Stimulated activated naive B cell treated with anti-CD40 and anti-IgM and Interleukin-4, amounts not matched to agents 10 μg/mL and 1 μg/mL and 100 μg/mL, for 72 hours (primary cell): ENCODE measurements at regions not wholly inside any gene's neighbourhood (a gene's known extent, or its start where the extent isn't known, plus 50 kb on each side); places are given as distances from the start of the nearest gene placed in this dataset.

Experiments
- ATAC-seq, 2 donors: fragments of 150-1000 bp; cut with Tn5 transposase; replicated peaks; 2 replicates each; pipeline ENCODE4 v1.10.0; 2021; ENCODE audit warnings: moderate library complexity in 1 of 2
- DNase-seq: peaks from one replicate; pipeline ENCODE4 v3.0.0; 2021
- H3K27ac Mint-ChIP-seq: one replicate; pipeline ENCODE4 v1.8.0; 2022; ENCODE audit warnings: mild to moderate bottlenecking, mixed read lengths
- H3K27me3 Mint-ChIP-seq, 2 donors: one replicate each; pipeline ENCODE4 v1.8.0; 2022; ENCODE audit warnings: mixed read lengths in 2 of 2
- H3K36me3 Mint-ChIP-seq, 2 donors: one replicate each; pipeline ENCODE4 v1.8.0; 2022; ENCODE audit warnings: mixed read lengths in 2 of 2, mild to moderate bottlenecking in 1 of 2
- H3K4me1 Mint-ChIP-seq, 2 donors: one replicate each; pipeline ENCODE4 v1.8.0; 2022; ENCODE audit warnings: mixed read lengths in 2 of 2, mild to moderate bottlenecking in 1 of 2
- H3K4me3 Mint-ChIP-seq, 2 donors: one replicate each; pipeline ENCODE4 v1.8.0; 2022; ENCODE audit warnings: mild to moderate bottlenecking in 2 of 2, mixed read lengths in 2 of 2, moderate library complexity in 1 of 2
- H3K9me3 Mint-ChIP-seq, 2 donors: one replicate each; pipeline ENCODE4 v1.8.0; 2022; ENCODE audit warnings: mixed read lengths in 2 of 2, mild to moderate bottlenecking in 1 of 2

DNA sequence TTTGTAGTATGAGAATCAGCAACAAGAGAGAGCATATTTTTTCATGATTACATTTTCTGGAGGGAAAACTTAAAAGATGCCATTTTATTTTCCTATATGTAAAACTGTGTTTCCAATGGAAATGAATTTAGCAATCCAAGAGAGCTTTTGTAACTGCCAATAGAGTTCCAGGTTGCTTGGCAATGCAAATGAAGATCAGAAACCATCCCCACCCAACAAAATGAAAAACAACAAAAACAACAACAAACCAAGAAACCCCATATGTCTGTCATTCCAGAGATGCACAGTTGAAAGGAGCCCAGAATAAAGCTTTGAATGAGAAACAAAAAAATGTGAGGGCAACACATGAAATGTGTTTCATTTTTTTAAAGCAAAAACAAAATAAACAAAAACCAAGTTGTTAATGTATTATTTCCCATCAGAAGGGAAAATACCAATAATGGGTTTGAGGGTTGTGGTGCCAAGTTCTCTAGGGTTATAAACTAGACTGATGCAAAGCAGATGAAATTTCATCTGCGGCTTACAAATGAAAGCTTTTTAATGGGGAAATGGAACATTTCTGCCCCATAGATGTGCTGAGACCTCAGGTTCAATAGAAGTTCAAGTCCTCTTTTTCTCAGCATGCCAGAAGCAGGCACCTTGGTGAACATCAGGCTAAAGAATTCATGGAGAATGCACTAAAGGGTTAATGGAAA is 121.5 kb upstream of the MCHR2 start:
- DNase-seq (no peak), ATAC-seq (no peak)
- Mint-ChIP-seq H3K4me1 (no peaks in the 10 kb centered on the region), H3K27ac (no peak overlapping the region), H3K36me3 (no peaks in the 10 kb centered on the region), H3K27me3 (peaks cover 6 to 10% of the 10 kb centered on the region in 2 donors), H3K4me3 (no peak overlapping the region), H3K9me3 (no peaks in the 10 kb centered on the region)

DNA sequence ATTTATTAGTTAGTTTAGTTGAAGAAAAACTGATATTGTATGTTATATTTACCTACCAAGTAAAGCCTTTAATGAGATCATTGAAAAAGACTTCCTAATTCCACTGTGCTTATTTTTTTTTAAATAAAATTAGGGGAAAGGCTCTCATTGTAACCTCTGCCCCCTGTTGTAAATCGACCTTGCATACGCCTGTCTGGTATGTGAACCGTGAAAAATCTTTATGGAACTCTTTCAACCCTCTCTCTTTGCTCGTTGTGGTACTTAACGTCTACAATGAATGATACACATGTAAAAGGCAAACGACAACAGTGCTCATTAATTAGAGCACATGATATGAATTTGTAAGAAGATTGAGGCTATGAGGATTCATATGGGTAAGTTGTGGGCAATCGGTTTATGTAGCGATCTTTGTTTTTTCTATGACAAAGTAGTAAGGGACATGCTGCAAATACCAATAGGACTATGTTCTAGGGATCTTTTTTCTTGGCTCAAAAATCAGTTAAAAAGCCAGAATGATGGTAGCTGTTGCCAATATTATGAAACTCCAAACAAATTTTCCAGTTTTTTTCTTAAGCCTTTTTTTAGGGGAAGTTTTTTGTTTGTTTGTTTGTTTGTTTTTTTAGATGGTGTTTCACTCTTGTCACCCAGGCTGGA is 119.0 kb upstream of the MCHR2 start:
- Mint-ChIP-seq H3K4me1 (no peaks in the 10 kb centered on the region), H3K9me3 (no peaks in the 10 kb centered on the region), H3K4me3 (no peak overlapping the region), H3K36me3 (no peaks in the 10 kb centered on the region), H3K27ac (no peak overlapping the region), H3K27me3 (peaks cover 6 to 11% of the 10 kb centered on the region in 2 donors)
- DNase-seq (no peak), ATAC-seq (no peak)

DNA sequence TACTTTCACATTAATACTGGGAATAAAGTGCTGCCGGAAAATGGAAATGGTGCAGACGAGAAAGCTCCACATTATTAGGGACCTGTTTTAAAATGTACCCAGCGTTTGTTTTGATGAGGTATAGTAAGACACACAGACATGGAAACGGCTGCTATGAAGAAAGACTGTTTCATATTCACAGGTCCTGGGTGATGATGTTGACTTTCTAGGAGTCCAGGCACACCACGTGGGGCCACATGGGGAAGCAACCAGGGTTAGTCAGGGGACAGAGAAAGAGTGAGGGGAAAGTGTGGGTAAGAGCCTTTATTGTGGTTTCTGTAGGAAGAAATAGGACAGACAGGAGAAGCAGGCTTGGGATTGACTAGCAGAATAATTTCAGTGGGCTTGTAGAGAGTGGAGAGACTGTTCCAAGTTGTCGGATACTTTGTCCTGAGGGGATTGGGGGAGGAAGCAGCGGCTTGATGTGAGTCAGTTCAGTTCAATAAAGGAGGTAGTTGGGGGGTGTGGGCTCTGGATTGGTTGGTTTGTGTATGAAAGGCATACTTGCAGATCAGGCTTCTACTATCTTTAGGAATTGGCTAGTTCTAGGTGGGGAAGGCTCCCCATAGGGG is 112.0 kb upstream of the MCHR2 start:
- no peaks in the 10 kb centered on the region for H3K36me3 Mint-ChIP-seq
- H3K4me3 Mint-ChIP-seq, result no peak overlapping the region
- no peaks in the 10 kb centered on the region for H3K9me3 Mint-ChIP-seq
- peaks cover 0 to 18% of the 10 kb centered on the region in 2 donors for H3K27me3 Mint-ChIP-seq
- DNase-seq (no peak), ATAC-seq (no peak)
- H3K4me1 Mint-ChIP-seq, result no peaks in the 10 kb centered on the region
- no peak overlapping the region for H3K27ac Mint-ChIP-seq

DNA sequence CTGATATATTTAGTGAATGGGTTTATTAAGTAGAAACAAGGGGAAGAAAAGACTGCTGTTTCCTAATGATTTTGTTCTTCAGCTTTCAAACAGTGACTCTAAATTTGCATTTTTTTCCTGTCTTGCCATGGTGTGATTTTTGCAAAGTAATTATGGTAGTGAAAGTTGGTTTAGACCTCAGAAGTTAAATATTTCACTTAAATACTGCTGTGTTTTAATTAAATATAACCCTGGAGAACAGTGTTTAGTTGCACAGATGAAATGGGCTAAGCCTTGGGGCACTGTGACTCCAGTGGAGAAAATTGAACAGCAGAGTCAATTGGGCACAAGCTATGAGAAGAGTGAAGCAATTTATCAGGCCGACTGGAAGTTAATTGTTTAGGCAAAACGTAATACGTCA is 111.1 kb upstream of the MCHR2 start:
- Mint-ChIP-seq H3K27me3 (peaks cover 0 to 13% of the 10 kb centered on the region in 2 donors), H3K4me1 (no peaks in the 10 kb centered on the region), H3K9me3 (no peaks in the 10 kb centered on the region), H3K36me3 (no peaks in the 10 kb centered on the region), H3K4me3 (no peak overlapping the region), H3K27ac (no peak overlapping the region)
- no peak for ATAC-seq
- DNase-seq, result no peak

DNA sequence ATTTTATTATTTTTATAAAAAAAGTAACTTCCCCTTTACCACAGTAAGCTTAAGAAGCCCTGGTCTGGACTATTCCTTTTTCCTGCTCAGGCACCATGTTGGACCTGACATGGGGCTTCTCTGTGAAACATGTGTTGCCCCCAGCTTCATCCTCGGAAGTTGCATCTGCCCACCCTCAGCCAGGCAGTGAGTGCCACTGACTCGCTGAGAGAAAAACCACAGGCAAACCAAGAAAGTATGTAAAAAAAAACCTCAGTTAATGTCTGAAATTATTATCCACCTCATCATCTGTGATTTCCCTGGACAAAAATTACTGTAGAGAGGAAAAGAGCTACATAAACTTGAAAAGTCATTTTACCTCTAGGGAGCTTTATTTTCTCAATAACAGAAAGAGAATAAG is 109.9 kb upstream of the MCHR2 start:
- DNase-seq (no peak), ATAC-seq (no peak)
- no peak overlapping the region for H3K27ac Mint-ChIP-seq
- no peaks in the 10 kb centered on the region for H3K36me3 Mint-ChIP-seq
- no peaks in the 10 kb centered on the region for H3K4me1 Mint-ChIP-seq
- H3K9me3 Mint-ChIP-seq, result no peaks in the 10 kb centered on the region
- peaks cover 0 to 8% of the 10 kb centered on the region in 2 donors for H3K27me3 Mint-ChIP-seq
- no peak overlapping the region for H3K4me3 Mint-ChIP-seq

DNA sequence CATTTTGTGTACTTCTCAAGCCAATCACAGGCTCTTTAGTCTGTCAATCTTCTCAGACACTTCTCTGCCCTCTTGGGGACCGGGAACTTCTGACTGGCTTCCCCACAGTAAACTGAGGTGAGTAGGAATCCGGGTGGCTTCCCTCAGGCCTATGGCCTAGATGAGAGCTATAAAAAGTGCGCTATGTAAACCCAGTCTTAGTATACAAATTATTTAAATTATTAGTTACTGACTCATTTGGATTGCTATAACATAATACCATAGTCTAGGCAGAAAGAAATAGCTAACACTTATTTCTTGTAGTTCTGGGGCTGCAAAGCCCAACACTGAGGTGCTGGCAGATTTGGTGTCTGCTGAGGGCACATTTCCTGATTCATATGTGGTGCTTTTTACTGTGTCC is 109.2 kb upstream of the MCHR2 start:
- no peaks in the 10 kb centered on the region for H3K4me1 Mint-ChIP-seq
- ATAC-seq, result no peak
- DNase-seq, result no peak
- no peaks in the 10 kb centered on the region for H3K36me3 Mint-ChIP-seq
- peaks cover 0 to 8% of the 10 kb centered on the region in 2 donors for H3K27me3 Mint-ChIP-seq
- H3K27ac Mint-ChIP-seq, result no peak overlapping the region
- no peaks in the 10 kb centered on the region for H3K9me3 Mint-ChIP-seq
- H3K4me3 Mint-ChIP-seq, result no peak overlapping the region

DNA sequence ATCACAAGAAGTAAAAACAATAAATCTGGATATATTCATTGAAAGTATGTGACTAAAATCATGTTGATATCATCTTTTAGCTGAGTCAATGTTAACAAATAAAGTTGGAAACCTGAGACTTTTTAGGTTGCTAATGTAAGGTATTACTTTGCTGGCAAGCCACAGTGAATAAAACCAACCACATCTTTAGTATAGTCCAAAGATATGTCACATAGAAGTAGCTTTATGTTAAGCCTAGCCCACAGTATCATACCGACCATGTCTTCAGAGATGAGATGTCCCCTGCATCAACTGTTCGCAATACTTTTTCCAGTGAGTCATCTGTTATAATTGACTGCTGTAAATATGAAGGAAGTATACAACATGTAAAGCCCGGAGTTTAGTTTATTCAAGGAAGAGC is 107.6 kb upstream of the MCHR2 start:
- H3K27ac Mint-ChIP-seq, result no peak overlapping the region
- DNase-seq, result no peak

DNA sequence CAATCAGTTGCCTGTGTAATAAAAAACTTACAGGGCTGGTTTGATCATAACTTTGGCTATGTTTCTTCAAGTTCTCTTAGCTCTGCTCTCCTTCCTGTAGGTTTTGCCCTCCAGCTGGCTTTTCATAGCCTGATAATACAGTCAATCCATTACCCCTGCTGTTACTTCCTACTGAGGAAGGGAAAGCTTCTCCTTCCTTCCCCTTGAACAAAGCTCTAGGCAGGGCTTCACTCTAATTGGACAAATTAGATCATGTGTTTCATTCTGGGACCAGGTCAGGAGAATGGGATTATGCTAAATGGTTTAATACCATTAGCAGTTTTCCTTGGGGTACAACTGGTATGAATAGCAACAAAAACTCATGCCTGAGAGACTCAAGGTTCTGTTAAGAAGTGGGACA is 106.8 kb upstream of the MCHR2 start:
- ATAC-seq (no peak), DNase-seq (no peak)
- no peaks in the 10 kb centered on the region for H3K9me3 Mint-ChIP-seq
- H3K27ac Mint-ChIP-seq, result no peak overlapping the region
- H3K27me3 Mint-ChIP-seq, result peaks cover 0 to 3% of the 10 kb centered on the region in 2 donors
- no peak overlapping the region for H3K4me3 Mint-ChIP-seq
- H3K36me3 Mint-ChIP-seq, result no peaks in the 10 kb centered on the region
- no peaks in the 10 kb centered on the region for H3K4me1 Mint-ChIP-seq

More for the DNA sequence above, 107.6 kb upstream of the MCHR2 start:
- ATAC-seq, result no peak
- Mint-ChIP-seq H3K9me3 (no peaks in the 10 kb centered on the region), H3K27me3 (peaks cover 0 to 8% of the 10 kb centered on the region in 2 donors), H3K36me3 (no peaks in the 10 kb centered on the region), H3K4me1 (no peaks in the 10 kb centered on the region), H3K4me3 (no peak overlapping the region)

DNA sequence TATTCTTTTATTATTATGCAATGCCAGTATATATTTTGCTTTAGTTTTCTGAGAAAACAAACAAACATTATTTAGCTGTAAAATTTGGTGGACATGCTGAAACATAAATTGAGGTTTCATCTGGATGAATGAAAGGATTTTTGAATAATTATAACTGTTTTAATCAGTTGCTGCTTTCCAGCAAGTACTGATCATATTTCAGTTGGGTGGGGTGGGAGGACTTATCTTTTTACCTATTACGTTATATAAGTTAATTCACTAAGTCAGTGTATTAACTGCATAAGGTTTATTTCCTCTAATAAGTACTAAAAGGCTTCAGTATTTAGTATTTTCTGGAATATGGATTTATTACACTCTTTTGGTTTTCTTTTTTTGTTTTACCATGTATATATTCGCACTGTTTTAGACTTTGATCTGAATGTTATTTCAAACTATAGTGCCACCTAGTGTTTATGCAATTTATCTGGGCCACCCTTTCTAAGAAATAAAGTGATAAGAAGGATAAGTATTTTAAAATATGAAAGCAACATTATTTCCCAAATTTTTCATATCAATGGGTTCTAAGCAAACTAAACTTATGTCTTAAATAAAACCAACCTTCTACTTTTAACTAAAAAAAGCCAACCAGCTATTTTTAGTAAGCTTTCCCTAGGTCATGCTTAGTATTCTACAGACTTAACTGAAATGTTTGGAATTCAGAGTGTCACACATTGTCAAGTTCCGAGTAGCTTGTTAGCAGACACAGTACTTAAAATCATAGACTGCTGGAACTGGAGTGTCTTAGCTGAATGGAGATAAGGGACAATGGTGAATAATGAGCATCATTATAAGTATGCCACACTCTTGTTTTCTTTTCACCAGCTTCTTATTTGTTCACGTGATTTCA is 105.4 kb upstream of the MCHR2 start:
- H3K4me3 Mint-ChIP-seq, result no peak overlapping the region
- no peaks in the 10 kb centered on the region for H3K4me1 Mint-ChIP-seq
- H3K36me3 Mint-ChIP-seq, result no peaks in the 10 kb centered on the region
- peaks cover 0 to 3% of the 10 kb centered on the region in 2 donors for H3K27me3 Mint-ChIP-seq
- ATAC-seq (no peak), DNase-seq (no peak)
- peaks cover 0 to 1% of the 10 kb centered on the region in 2 donors for H3K9me3 Mint-ChIP-seq
- no peak overlapping the region for H3K27ac Mint-ChIP-seq

DNA sequence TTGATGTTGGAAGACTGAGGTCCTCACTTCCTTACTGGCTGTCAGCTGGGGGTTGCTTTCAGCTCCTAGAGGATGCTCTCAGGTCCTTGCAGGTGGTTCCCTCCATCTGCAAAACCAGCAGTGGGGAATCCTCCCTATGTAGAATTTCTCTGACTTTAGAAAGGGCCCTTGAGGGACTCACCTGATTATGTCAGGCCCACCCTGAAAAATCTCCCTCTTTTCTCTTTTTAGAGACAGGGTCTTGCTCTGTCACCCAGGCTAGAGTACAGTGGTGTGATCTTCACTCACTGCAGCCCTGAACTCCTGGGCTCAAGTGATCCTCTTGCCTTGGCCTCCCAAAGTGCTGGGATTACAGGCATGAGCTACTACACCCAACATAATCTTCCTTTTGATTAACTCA is 102.9 kb upstream of the MCHR2 start:
- Mint-ChIP-seq H3K9me3 (peaks cover 0 to 1% of the 10 kb centered on the region in 2 donors), H3K27me3 (no peaks in the 10 kb centered on the region), H3K36me3 (no peaks in the 10 kb centered on the region), H3K27ac (no peak overlapping the region), H3K4me1 (no peaks in the 10 kb centered on the region), H3K4me3 (no peak overlapping the region)
- ATAC-seq, result no peak
- DNase-seq, result no peak

DNA sequence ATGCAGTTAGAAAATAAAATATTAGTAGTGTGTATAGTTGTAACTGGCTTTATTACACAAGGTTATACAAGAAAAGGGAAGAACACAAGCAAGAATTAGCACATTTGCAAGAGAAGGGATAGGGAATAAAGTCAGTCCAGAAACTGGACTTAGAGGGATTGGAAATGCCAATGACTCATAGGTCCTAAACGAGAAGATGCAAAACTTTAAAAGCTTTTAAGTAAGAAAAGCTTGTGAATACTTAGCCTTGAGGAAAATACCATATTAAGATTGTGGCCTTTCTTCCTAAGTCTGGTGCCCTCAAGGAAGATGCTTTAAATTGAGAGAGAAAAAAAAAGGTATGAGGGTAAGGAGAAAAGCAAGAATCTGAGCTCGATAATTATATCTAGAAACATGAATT is 102.3 kb upstream of the MCHR2 start:
- H3K4me3 Mint-ChIP-seq, result no peak overlapping the region
- ATAC-seq (no peak), DNase-seq (no peak)
- no peaks in the 10 kb centered on the region for H3K27me3 Mint-ChIP-seq
- H3K27ac Mint-ChIP-seq, result no peak overlapping the region
- peaks cover 0 to 1% of the 10 kb centered on the region in 2 donors for H3K9me3 Mint-ChIP-seq
- H3K36me3 Mint-ChIP-seq, result no peaks in the 10 kb centered on the region
- no peaks in the 10 kb centered on the region for H3K4me1 Mint-ChIP-seq

DNA sequence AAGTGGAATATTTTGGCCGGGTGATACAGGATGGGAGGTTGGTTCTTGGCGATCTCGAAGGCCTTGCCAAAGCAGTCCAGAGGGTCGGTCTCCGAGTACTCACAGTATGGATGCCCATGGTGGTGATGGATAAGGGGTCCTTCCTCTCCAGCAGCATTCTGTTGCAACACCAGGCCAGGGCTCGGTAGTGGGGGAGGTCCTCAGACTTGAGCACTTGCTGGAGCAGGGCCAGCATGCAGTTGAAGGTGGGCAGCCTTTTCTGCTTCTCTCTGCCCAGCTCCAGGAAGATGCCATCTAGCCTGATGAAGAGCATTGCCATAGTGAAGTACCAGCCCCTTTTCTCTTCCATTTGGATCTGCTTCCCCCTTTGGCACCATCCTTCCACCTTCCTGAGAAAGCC is 99.4 kb upstream of the MCHR2 start:
- H3K27me3 Mint-ChIP-seq, result no peaks in the 10 kb centered on the region
- H3K36me3 Mint-ChIP-seq, result no peaks in the 10 kb centered on the region
- H3K4me1 Mint-ChIP-seq, result no peaks in the 10 kb centered on the region
- H3K9me3 Mint-ChIP-seq, result peaks cover 0 to 1% of the 10 kb centered on the region in 2 donors
- ATAC-seq (no peak), DNase-seq (no peak)
- H3K4me3 Mint-ChIP-seq, result no peak overlapping the region
- no peak overlapping the region for H3K27ac Mint-ChIP-seq

DNA sequence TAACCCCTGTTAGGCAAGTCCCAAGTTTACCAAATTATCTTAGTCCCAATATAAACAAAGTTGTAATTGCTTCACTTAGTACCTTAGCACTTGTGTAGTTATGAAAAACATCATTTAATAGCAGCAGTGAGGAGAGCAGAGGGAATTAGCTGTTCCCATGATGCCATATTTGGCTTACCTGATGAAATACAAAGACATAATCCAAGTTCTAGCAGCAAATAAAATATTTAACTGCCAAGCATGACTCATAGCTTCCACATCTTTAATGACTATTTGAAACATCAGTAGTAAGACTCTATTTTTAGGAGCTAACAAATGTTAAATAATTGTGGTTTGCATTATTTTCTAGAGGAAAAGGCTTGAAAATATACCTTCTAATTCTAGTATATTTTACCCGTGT is 94.0 kb upstream of the MCHR2 start:
- Mint-ChIP-seq H3K9me3 (no peaks in the 10 kb centered on the region), H3K4me1 (no peaks in the 10 kb centered on the region), H3K36me3 (no peaks in the 10 kb centered on the region), H3K27me3 (peaks cover 0 to 4% of the 10 kb centered on the region in 2 donors), H3K27ac (no peak overlapping the region), H3K4me3 (no peak overlapping the region)
- ATAC-seq (no peak), DNase-seq (no peak)

DNA sequence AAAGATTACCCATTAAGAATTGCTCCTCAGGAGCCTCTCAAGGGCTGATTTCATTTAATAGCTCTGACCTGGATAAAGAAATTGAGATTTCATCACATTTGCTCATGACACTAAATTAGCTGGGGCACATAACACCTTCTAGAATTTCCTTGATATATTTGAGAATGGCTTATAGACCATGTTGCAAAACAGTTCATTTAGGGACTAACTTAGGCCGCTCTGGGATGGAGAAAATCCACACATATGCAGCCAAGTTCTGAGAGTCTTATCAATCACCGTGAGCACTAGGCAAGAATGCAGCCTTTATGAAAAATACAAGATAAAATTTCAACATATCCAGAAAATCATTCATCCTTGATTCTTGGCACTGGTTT is 91.0 kb upstream of the MCHR2 start:
- Mint-ChIP-seq H3K4me3 (no peak overlapping the region), H3K4me1 (no peaks in the 10 kb centered on the region), H3K9me3 (peaks cover 0 to 3% of the 10 kb centered on the region in 2 donors), H3K36me3 (no peaks in the 10 kb centered on the region), H3K27me3 (peaks cover 0 to 4% of the 10 kb centered on the region in 2 donors), H3K27ac (no peak overlapping the region)
- ATAC-seq, result no peak
- no peak for DNase-seq
